Endothelial cell (in vitro differentiated cells): ENCODE measurements at regions not wholly inside any gene's neighbourhood (a gene's known extent, or its start where the extent isn't known, plus 50 kb on each side); places are given as distances from the start of the nearest gene placed in this dataset.

ENCODE experiments used
- DNase-seq: peaks from one replicate; pipeline ENCODE4 v3.0.0; 2021; ENCODE audit warnings: low spot score
- H3K27ac Mint-ChIP-seq: one replicate; pipeline ENCODE4 v1.8.0; 2021; ENCODE audit warnings: mixed read lengths, inconsistent platforms; ENCODE audit not compliant: unreplicated experiment
- H3K27me3 Mint-ChIP-seq: one replicate; pipeline ENCODE4 v1.8.0; 2021; ENCODE audit warnings: mild to moderate bottlenecking, moderate library complexity, mixed read lengths, inconsistent platforms; ENCODE audit not compliant: unreplicated experiment
- H3K36me3 Mint-ChIP-seq: one replicate; pipeline ENCODE4 v1.8.0; 2021; ENCODE audit warnings: mild to moderate bottlenecking, low read depth, mixed read lengths, inconsistent platforms; ENCODE audit not compliant: unreplicated experiment
- H3K4me1 Mint-ChIP-seq: one replicate; pipeline ENCODE4 v1.8.0; 2021; ENCODE audit warnings: mild to moderate bottlenecking, mixed read lengths, inconsistent platforms; ENCODE audit not compliant: unreplicated experiment
- H3K4me3 Mint-ChIP-seq: one replicate; pipeline ENCODE4 v1.8.0; 2021; ENCODE audit warnings: mild to moderate bottlenecking, mixed read lengths, inconsistent platforms; ENCODE audit not compliant: unreplicated experiment
- H3K9me3 Mint-ChIP-seq: one replicate; pipeline ENCODE4 v1.8.0; 2021; ENCODE audit warnings: mixed read lengths, inconsistent platforms; ENCODE audit not compliant: unreplicated experiment
- CTCF ChIP-seq: fragments of 200-600 bp; sonication (generic); IDR thresholded peaks from one replicate; pipeline ENCODE4 v1.5.0; 2021; ENCODE audit warnings: antibody characterized with exemption; ENCODE audit not compliant: unreplicated experiment

GRCh38 chr15:98202256-98202655, 241.8 kb downstream of the ARRDC4 start:
- Mint-ChIP-seq H3K4me1 (no peaks in the 10 kb centered on the region), H3K27me3 (no peaks in the 10 kb centered on the region), H3K4me3 (no peak overlapping the region), H3K36me3 (no peaks in the 10 kb centered on the region), H3K27ac (no peak overlapping the region), H3K9me3 (no peaks in the 10 kb centered on the region)
- DNase-seq = no peak
- TF ChIP-seq CTCF = no peak

DNA sequence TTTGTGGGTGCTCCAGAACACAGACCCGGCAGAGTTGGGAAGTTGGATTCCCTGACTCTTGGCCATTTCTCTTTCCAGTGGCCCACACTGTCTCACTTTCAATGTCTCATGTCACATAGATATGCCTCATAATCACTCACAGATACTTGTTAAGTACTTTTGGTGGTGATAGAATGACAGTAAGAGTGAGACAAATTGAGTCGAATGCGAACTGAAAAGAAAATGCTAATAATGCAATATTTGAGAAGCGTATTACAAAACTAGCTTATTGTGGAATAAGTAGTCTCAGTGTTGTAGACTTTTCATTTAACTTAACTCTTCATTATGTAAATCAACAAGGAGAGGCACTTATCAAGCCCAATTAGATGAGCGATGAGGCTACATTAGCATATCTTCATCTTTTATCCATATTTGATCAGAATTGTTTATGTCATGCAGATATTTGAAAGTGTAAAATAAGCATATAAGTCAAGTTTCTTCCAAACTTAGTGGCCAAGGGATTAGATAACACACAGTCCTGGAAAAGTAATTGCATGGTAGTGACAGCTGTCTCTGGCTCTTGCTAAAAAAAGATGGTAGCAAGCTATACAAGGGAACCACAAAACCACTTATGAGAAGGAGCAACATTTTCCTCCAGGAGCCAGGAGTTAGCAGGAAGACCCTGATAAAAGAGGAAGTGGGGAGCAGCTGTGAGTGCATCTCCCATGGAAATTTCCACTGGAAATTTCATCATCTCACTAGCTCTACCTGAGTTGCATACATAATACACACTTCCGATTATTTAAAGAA, 243.6 kb downstream of the ARRDC4 start:
- no peak for DNase-seq
- Mint-ChIP-seq H3K4me1 (no peaks in the 10 kb centered on the region), H3K9me3 (no peaks in the 10 kb centered on the region), H3K4me3 (no peak overlapping the region), H3K27ac (no peak overlapping the region), H3K36me3 (no peaks in the 10 kb centered on the region), H3K27me3 (peaks cover 2% of the 10 kb centered on the region)
- TF ChIP-seq CTCF = no peak

DNA sequence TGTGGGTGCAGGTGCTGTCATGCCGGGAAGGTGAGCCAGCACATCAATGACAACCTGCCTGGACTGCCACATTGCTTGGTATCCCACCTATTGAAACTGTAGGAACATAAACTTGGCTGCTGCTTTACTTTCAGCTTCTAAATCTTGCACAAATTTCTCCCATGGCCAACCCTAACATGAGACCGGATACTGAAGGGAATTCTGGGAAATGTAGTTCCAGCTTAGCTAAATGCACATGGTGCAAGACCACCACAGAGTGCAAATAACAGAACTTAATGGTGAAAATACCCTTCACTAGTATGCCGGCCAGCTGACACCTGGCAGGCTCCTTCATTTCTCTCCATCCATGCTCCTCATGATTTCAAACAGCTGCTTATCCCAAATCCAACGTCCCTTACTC, 247.4 kb downstream of the ARRDC4 start:
- no peaks in the 10 kb centered on the region for H3K36me3 Mint-ChIP-seq
- peaks cover 2% of the 10 kb centered on the region for H3K27me3 Mint-ChIP-seq
- no peaks in the 10 kb centered on the region for H3K4me1 Mint-ChIP-seq
- TF ChIP-seq CTCF = no peak
- DNase-seq = no peak
- H3K4me3 Mint-ChIP-seq = no peak overlapping the region
- H3K27ac Mint-ChIP-seq = no peak overlapping the region
- no peaks in the 10 kb centered on the region for H3K9me3 Mint-ChIP-seq

GRCh38 chr15:98213346-98213979, 253.0 kb downstream of the ARRDC4 start:
- Mint-ChIP-seq H3K36me3 (no peaks in the 10 kb centered on the region), H3K4me1 (no peaks in the 10 kb centered on the region), H3K27me3 (peaks cover under 1% of the 10 kb centered on the region), H3K9me3 (no peaks in the 10 kb centered on the region), H3K4me3 (no peak overlapping the region), H3K27ac (no peak overlapping the region)
- no peak for DNase-seq
- TF ChIP-seq CTCF = no peak

DNA sequence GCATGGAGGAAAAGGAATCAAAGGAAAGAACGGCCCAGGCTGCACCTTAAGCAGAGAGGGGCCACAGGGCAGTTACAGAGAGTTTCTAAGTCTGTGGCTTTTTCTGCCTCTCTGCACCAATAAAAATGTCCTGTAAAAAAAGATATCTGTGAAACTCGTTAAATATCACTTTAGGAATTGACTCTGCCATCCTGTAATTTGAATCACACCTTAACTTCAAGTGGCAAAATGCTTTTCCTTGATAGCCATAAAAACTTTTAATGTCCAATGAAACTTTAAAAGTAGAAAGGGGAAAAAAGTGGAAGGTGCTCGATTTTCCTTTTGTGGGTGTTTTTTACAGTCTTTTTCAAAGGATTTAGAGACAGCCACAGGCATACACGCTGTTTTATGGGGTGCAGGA, 255.7 kb downstream of the ARRDC4 start:
- H3K4me3 Mint-ChIP-seq = no peak overlapping the region
- H3K27me3 Mint-ChIP-seq = no peaks in the 10 kb centered on the region
- no peaks in the 10 kb centered on the region for H3K4me1 Mint-ChIP-seq
- no peaks in the 10 kb centered on the region for H3K36me3 Mint-ChIP-seq
- no peak for DNase-seq
- no peak overlapping the region for H3K27ac Mint-ChIP-seq
- TF ChIP-seq CTCF = no peak
- no peaks in the 10 kb centered on the region for H3K9me3 Mint-ChIP-seq
